ENCODE measurements at regions not wholly inside any gene's neighbourhood (a gene's known extent, or its start where the extent isn't known, plus 50 kb on each side); places are given as distances from the start of the nearest gene placed in this dataset.
A peak's percentile ranks its signal among the peaks of the same experiment; 100 is the strongest.
"Not testable (repeated sequence)": the region's sequence is repeated elsewhere in the genome, so short reads cannot be mapped to it uniquely, and the experiment has no call there.

GRCh38 chr16:54879681-54880080 is 51.0 kb upstream of the IRX5 start:
- DNase-seq = no peak

- DNase-seq = no peak
Observed at GRCh38 chr16:54878301-54878700, 52.4 kb upstream of the IRX5 start.

GRCh38 chr16:54875443-54875842 is 55.2 kb upstream of the IRX5 start:
- no peak for DNase-seq

- DNase-seq = not testable (repeated sequence)
Observed at GRCh38 chr16:54873716-54874373, 56.8 kb upstream of the IRX5 start.

- no peak for DNase-seq
Observed at GRCh38 chr16:54873071-54873470, 57.6 kb upstream of the IRX5 start.

GRCh38 chr16:54870151-54870550 is 60.5 kb upstream of the IRX5 start:
- no peak for DNase-seq

GRCh38 chr16:54867302-54867832 is 63.3 kb upstream of the IRX5 start:
- DNase-seq = no peak

- DNase-seq = no peak
Observed at GRCh38 chr16:54862529-54862928, 68.1 kb upstream of the IRX5 start.

GRCh38 chr16:54856871-54857270 is 73.8 kb upstream of the IRX5 start:
- no peak for DNase-seq

- no peak for DNase-seq
Observed at GRCh38 chr16:54847609-54848008, 83.1 kb upstream of the IRX5 start.

- DNase-seq = no peak
Observed at GRCh38 chr16:54847207-54847606, 83.5 kb upstream of the IRX5 start.

GRCh38 chr16:54846766-54847165 is 83.9 kb upstream of the IRX5 start:
- no peak for DNase-seq

GRCh38 chr16:54843424-54843750 is 87.3 kb upstream of the IRX5 start:
- no peak for DNase-seq

- no peak for DNase-seq
Observed at GRCh38 chr16:54842743-54843423, 87.8 kb upstream of the IRX5 start.

- DNase-seq = no peak
Observed at GRCh38 chr16:54829691-54830090, 101.0 kb upstream of the IRX5 start.

GRCh38 chr16:54822892-54823291 is 107.8 kb upstream of the IRX5 start:
- DNase-seq = no peak

GRCh38 chr16:54822492-54822891 is 108.2 kb upstream of the IRX5 start:
- DNase-seq = no peak

GRCh38 chr16:54821731-54822130 is 108.9 kb upstream of the IRX5 start:
- no peak for DNase-seq

GRCh38 chr16:54817940-54818574 is 112.6 kb upstream of the IRX5 start:
- DNase-seq = no peak

GRCh38 chr16:54817432-54817831 is 113.2 kb upstream of the IRX5 start:
- DNase-seq = peak; percentile 8

GRCh38 chr16:54816471-54816870 is 114.2 kb upstream of the IRX5 start:
- no peak for DNase-seq

GRCh38 chr16:54815177-54815576 is 115.5 kb upstream of the IRX5 start:
- DNase-seq = no peak

GRCh38 chr16:54813778-54814177 is 116.9 kb upstream of the IRX5 start:
- DNase-seq = no peak

- no peak for DNase-seq
Observed at GRCh38 chr16:54812229-54812628, 118.4 kb upstream of the IRX5 start.

Data from hematopoietic multipotent progenitor cell treated with erythropoietin and hydrocortisone succinate and interleukin-3 and kit ligand, for 6 days (in vitro differentiated cells).